ENCODE measurements at regions not wholly inside any gene's neighbourhood (a gene's known extent, or its start where the extent isn't known, plus 50 kb on each side); places are given as distances from the start of the nearest gene placed in this dataset.

GRCh38 chr12:127268706-127269425 is 998.1 kb upstream of the TMEM132C start:
- no peaks in the 10 kb centered on the region for H3K36me3 ChIP-seq
- no peak for DNase-seq
- 71% methylated on average over 6 of the region's 6 CpGs for WGBS, 2 donors
- no peaks in the 10 kb centered on the region for H3K27me3 ChIP-seq
- no peaks in the 10 kb centered on the region for H3K9me3 ChIP-seq
- H3K4me1 ChIP-seq, result no peaks in the 10 kb centered on the region
- H3K27ac ChIP-seq, result no peak overlapping the region
- intact Hi-C loops (cut with DNase I), result no loop called here
- TF ChIP-seq CTCF (IDR thresholded peaks at IDR 0.05) (no peak), POLR2A (IDR thresholded peaks at IDR 0.05) (no peak)
- no peak overlapping the region for H3K4me3 ChIP-seq

GRCh38 chr12:127270193-127270592 is 996.8 kb upstream of the TMEM132C start:
- TF ChIP-seq POLR2A (IDR thresholded peaks at IDR 0.05), result no peak
- no peak for TF ChIP-seq CTCF (IDR thresholded peaks at IDR 0.05)
- Histone ChIP-seq H3K36me3 (no peaks in the 10 kb centered on the region), H3K4me1 (no peaks in the 10 kb centered on the region), H3K27me3 (no peaks in the 10 kb centered on the region), H3K4me3 (no peak overlapping the region), H3K27ac (no peak overlapping the region), H3K9me3 (no peaks in the 10 kb centered on the region)
- intact Hi-C loops (cut with DNase I), result no loop called here
- 23 to 73% methylated on average over 3 of the region's 3 CpGs for WGBS, 2 donors
- DNase-seq, result no peak

GRCh38 chr12:127271776-127272175 is 995.2 kb upstream of the TMEM132C start:
- H3K4me1 ChIP-seq, result no peaks in the 10 kb centered on the region
- no peak for TF ChIP-seq POLR2A (IDR thresholded peaks at IDR 0.05)
- TF ChIP-seq CTCF (IDR thresholded peaks at IDR 0.05), result no peak
- no peak overlapping the region for H3K27ac ChIP-seq
- no peak overlapping the region for H3K4me3 ChIP-seq
- whole genome bisulfite sequencing, 2 donors, result 84 to 88% methylated on average over 5 to 8 of the region's 10 CpGs
- DNase-seq, result no peak
- H3K9me3 ChIP-seq, result no peaks in the 10 kb centered on the region
- H3K36me3 ChIP-seq, result no peaks in the 10 kb centered on the region
- peaks cover 0 to 2% (median 0%) of the 10 kb centered on the region in 4 donors for H3K27me3 ChIP-seq
- intact Hi-C loops (cut with DNase I), result no loop called here

DNA sequence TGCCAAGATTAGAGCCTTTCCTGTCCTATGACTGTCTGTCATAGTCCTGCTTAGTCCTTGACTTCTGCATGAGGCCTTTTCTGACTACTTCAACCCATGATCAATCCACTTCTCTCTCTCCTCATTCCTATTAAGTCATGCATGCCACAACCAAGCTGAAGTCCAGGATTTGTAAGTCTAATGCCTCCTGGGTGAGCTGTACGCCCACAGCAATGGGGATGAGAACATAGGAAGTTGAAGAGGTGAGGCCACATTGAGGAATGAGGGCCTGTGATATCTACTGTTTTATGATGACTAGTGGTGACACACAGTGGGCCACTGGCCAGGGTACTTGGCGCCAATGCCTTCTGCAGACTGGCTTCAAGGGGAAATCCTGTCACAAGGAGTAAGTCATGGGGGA is 994.1 kb upstream of the TMEM132C start:
- intact Hi-C loops (cut with DNase I), result no loop called here
- H3K9me3 ChIP-seq, result no peaks in the 10 kb centered on the region
- no peak overlapping the region for H3K27ac ChIP-seq
- 68 to 82% methylated on average over 1 to 2 of the region's 2 CpGs for WGBS, 2 donors
- no peak overlapping the region for H3K4me3 ChIP-seq
- no peaks in the 10 kb centered on the region for H3K36me3 ChIP-seq
- peaks cover 0 to 3% (median 0%) of the 10 kb centered on the region in 4 donors for H3K27me3 ChIP-seq
- TF ChIP-seq CTCF (IDR thresholded peaks at IDR 0.05), result no peak
- no peak for TF ChIP-seq POLR2A (IDR thresholded peaks at IDR 0.05)
- DNase-seq, result no peak
- no peaks in the 10 kb centered on the region for H3K4me1 ChIP-seq

- intact Hi-C loops (cut with DNase I), result no loop called here
- WGBS, 2 donors, result 74 to 78% methylated on average over 3 of the region's 3 CpGs
- H3K9me3 ChIP-seq, result no peaks in the 10 kb centered on the region
These were observed 993.3 kb upstream of the TMEM132C start for GRCh38 chr12:127273626-127274025.

More at GRCh38 chr12:127273626-127274025, 993.3 kb upstream of the TMEM132C start:
- no peak for DNase-seq
- no peaks in the 10 kb centered on the region for H3K36me3 ChIP-seq
- peaks cover 0 to 3% (median 0%) of the 10 kb centered on the region in 4 donors for H3K27me3 ChIP-seq
- no peaks in the 10 kb centered on the region for H3K4me1 ChIP-seq
- H3K27ac ChIP-seq, result no peak overlapping the region
- no peak overlapping the region for H3K4me3 ChIP-seq
- no peak for TF ChIP-seq POLR2A (IDR thresholded peaks at IDR 0.05)
- TF ChIP-seq CTCF (IDR thresholded peaks at IDR 0.05), result no peak
